ENCODE measurements at regions not wholly inside any gene's neighbourhood (a gene's known extent, or its start where the extent isn't known, plus 50 kb on each side); places are given as distances from the start of the nearest gene placed in this dataset.

- TF ChIP-seq, protein P1, sequence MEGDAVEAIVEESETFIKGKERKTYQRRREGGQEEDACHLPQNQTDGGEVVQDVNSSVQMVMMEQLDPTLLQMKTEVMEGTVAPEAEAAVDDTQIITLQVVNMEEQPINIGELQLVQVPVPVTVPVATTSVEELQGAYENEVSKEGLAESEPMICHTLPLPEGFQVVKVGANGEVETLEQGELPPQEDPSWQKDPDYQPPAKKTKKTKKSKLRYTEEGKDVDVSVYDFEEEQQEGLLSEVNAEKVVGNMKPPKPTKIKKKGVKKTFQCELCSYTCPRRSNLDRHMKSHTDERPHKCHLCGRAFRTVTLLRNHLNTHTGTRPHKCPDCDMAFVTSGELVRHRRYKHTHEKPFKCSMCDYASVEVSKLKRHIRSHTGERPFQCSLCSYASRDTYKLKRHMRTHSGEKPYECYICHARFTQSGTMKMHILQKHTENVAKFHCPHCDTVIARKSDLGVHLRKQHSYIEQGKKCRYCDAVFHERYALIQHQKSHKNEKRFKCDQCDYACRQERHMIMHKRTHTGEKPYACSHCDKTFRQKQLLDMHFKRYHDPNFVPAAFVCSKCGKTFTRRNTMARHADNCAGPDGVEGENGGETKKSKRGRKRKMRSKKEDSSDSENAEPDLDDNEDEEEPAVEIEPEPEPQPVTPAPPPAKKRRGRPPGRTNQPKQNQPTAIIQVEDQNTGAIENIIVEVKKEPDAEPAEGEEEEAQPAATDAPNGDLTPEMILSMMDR (IDR thresholded peaks at IDR 0.05), result no peak
- no peak for TF ChIP-seq POLR2A (IDR thresholded peaks at IDR 0.05)
These were observed 240.6 kb upstream of the MEF2C start for GRCh38 chr5:89123581-89123980.
